Activated naive CD8-positive, alpha-beta T cell treated with anti-CD3 and anti-CD28 coated beads, Interleukin-2, amount 10 ng/mL, durations not matched to agents 7 days and 5 days (primary cell): ENCODE measurements at regions not wholly inside any gene's neighbourhood (a gene's known extent, or its start where the extent isn't known, plus 50 kb on each side); places are given as distances from the start of the nearest gene placed in this dataset.
"Not testable (repeated sequence)": the region's sequence is repeated elsewhere in the genome, so short reads cannot be mapped to it uniquely, and the experiment has no call there.

Experiments used
- ATAC-seq: fragments of 150-1000 bp; cut with Tn5 transposase; one replicate; pipeline ENCODE4 v1.10.0; 2021; ENCODE audit warnings: low read depth, moderate library complexity
- POLR2A ChIA-PET: fragments of 350-600 bp; sonication (Branson Sonifier 250); formaldehyde crosslinking; loops from one replicate; lab custom pipeline; 2021; ENCODE audit warnings: antibody characterized with exemption; lab: Charles Lee
- DNase-seq: peaks from one replicate; pipeline ENCODE4 v3.0.0; 2021
- H3K27ac Mint-ChIP-seq: one replicate; pipeline ENCODE4 v1.8.0; 2022; ENCODE audit warnings: mild to moderate bottlenecking, mixed read lengths
- H3K27me3 Mint-ChIP-seq: one replicate; pipeline ENCODE4 v1.8.0; 2022; ENCODE audit warnings: mild to moderate bottlenecking, moderate library complexity, mixed read lengths
- H3K36me3 Mint-ChIP-seq: one replicate; pipeline ENCODE4 v1.8.0; 2021; ENCODE audit warnings: mild to moderate bottlenecking, mixed read lengths
- H3K4me1 Mint-ChIP-seq: one replicate; pipeline ENCODE4 v1.8.0; 2021; ENCODE audit warnings: mixed read lengths
- H3K4me3 Mint-ChIP-seq: one replicate; pipeline ENCODE4 v1.8.0; 2022; ENCODE audit warnings: mild to moderate bottlenecking, moderate library complexity, mixed read lengths
- H3K9me3 Mint-ChIP-seq: one replicate; pipeline ENCODE4 v1.8.0; 2021; ENCODE audit warnings: mixed read lengths

DNA sequence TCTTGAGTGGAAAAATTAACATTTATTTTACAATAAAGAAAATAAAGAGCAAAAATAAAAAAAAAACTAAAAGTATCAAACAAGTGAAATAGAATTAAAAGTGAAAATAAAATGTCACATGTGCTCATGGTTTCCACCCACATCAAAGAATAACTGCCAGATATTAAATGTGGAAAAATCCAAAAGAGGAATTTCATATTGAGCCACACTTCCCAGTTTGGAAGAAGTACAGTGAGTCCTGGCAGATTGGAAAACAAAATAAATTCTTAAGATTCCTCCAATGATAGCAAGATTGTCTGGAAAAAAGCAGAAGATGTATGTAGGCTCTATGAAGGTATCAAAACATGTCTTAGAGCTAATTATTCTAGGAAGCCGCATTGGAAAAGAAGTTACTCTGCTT is 1019.5 kb downstream of the SLC6A15 start:
- ATAC-seq: no peak

DNA sequence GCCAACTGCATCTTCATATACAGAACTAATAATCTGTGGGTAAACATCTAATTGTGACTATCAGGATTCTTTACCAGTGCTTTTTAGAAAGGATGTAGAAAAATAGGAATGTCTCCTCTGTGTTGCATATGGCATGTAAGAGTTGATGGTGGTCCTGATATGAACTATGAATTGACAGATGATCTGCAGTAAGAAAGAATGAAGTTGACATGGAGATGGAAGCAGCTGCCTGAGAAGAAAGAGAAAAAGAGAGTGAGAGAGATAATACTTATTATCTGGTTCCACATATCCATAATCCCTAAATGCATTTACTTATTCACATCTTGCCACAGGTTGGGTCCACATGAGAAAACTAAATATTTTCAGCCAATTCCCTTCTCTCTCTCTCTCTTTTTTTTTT is 1022.9 kb downstream of the SLC6A15 start:
- ATAC-seq (no peak), DNase-seq (no peak)
- POLR2A ChIA-PET: no interaction called here
- H3K27me3 Mint-ChIP-seq: no peaks in the 10 kb centered on the region
- H3K9me3 Mint-ChIP-seq: peaks cover 2% of the 10 kb centered on the region
- H3K4me3 Mint-ChIP-seq: no peak overlapping the region
- H3K36me3 Mint-ChIP-seq: no peaks in the 10 kb centered on the region
- H3K4me1 Mint-ChIP-seq: no peaks in the 10 kb centered on the region
- no peak overlapping the region for H3K27ac Mint-ChIP-seq

More for the DNA sequence above, 1019.5 kb downstream of the SLC6A15 start:
- no peaks in the 10 kb centered on the region for H3K4me1 Mint-ChIP-seq
- DNase-seq: no peak
- no peak overlapping the region for H3K4me3 Mint-ChIP-seq
- H3K27ac Mint-ChIP-seq: no peak overlapping the region
- no peaks in the 10 kb centered on the region for H3K27me3 Mint-ChIP-seq
- H3K9me3 Mint-ChIP-seq: peaks cover 2% of the 10 kb centered on the region
- no peaks in the 10 kb centered on the region for H3K36me3 Mint-ChIP-seq
- POLR2A ChIA-PET: no interaction called here

DNA sequence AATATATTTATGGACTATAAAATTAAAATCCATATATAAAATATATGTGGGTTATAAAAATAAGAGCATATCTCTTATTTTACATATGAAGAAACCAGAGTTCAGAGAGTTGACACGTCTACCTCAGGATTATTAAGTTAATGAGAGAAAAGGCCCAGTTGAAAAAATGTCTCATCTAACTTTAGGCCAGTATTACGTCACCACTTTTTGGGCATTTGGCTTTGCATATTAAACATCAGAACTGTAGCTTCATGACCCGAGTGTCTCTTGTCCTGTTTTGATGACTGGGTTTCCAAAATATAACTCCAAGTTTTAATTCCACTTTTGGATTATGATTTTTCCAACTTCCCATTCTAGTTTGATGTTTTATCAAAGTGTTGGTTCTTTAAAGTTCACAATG is 1026.1 kb downstream of the SLC6A15 start:
- no peak overlapping the region for H3K27ac Mint-ChIP-seq
- no peaks in the 10 kb centered on the region for H3K36me3 Mint-ChIP-seq
- no peak for ATAC-seq
- H3K27me3 Mint-ChIP-seq: no peaks in the 10 kb centered on the region
- H3K9me3 Mint-ChIP-seq: peaks cover 2% of the 10 kb centered on the region
- POLR2A ChIA-PET: no interaction called here
- no peaks in the 10 kb centered on the region for H3K4me1 Mint-ChIP-seq
- H3K4me3 Mint-ChIP-seq: no peak overlapping the region
- no peak for DNase-seq

DNA sequence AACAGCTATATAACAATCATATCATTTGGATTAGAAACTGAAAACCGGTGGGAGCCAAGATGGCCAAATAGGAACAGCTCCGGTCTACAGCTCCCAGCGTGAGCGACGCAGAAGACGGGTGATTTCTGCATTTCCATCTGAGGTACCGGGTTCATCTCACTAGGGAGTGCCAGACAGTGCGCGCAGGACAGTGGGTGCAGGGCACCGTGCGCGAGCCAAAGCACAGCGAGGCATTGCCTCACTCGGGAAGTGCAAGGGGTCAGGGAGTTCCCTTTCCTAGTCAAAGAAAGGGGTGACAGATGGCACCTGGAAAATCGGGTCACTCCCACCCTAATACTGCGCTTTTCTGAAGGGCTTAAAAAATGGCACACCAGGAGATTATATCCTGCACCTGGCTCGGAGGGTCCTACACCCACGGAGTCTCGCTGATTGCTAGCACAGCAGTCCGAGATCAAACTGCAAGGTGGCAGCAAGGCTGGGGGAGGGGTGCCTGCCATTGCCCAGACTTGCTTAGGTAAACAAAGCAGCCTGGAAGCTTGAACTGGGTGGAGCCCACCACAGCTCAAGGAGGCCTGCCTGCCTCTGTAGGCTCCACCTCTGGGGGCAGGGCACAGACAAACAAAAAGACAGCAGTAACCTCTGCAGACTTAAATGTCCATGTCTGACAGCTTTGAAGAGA is 1041.5 kb downstream of the SLC6A15 start:
- H3K4me3 Mint-ChIP-seq, H3K9me3 Mint-ChIP-seq, H3K36me3 Mint-ChIP-seq, H3K27me3 Mint-ChIP-seq, ATAC-seq, DNase-seq, H3K4me1 Mint-ChIP-seq, POLR2A ChIA-PET, H3K27ac Mint-ChIP-seq: not testable (repeated sequence)

DNA sequence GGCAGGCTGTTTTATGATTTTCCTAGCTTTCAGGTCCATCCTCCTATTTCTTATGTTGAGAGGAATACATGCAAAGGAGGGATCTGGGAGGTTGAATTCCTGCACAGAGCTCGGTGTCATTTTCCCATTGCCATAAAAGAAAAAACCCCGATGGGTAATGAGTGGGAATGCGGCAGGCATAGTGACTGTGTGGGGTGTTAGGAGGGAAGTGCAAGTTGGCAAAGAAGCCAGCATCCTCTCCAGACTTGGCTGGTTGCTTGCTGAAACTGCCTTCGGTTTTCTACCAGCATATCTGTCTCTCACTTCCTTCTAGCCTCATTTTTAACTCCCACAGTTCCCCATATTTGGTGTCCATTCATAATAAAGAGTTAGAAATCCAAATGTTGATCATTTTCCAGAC is 1046.1 kb downstream of the SLC6A15 start:
- ATAC-seq: no peak
- POLR2A ChIA-PET: no interaction called here
- Mint-ChIP-seq H3K27me3 (no peaks in the 10 kb centered on the region), H3K4me1 (no peaks in the 10 kb centered on the region), H3K36me3 (no peaks in the 10 kb centered on the region), H3K27ac (no peak overlapping the region), H3K9me3 (no peaks in the 10 kb centered on the region), H3K4me3 (no peak overlapping the region)
- no peak for DNase-seq

DNA sequence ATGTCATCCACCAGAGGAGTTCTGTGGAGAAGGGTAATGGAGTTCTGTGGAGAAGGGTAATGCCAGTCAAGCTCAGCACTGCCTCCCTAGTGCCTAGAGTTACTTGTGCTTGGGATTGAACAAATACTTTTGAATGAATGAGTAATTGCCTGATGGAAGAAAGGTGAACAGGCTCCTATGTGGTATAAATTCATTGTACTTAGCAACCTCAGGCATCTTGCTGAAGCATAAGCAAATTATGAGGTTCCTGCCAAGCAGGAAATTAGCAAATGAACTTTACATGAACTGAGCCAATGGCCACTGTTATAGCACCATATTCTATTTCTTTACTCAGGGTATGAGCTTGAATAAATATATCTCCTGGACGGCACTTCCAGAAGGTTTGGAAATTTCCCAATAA is 1047.2 kb downstream of the SLC6A15 start:
- no peak overlapping the region for H3K4me3 Mint-ChIP-seq
- no peaks in the 10 kb centered on the region for H3K4me1 Mint-ChIP-seq
- H3K9me3 Mint-ChIP-seq: no peaks in the 10 kb centered on the region
- H3K27me3 Mint-ChIP-seq: no peaks in the 10 kb centered on the region
- no peaks in the 10 kb centered on the region for H3K36me3 Mint-ChIP-seq
- no peak overlapping the region for H3K27ac Mint-ChIP-seq
- POLR2A ChIA-PET: no interaction called here
- ATAC-seq: no peak
- no peak for DNase-seq

DNA sequence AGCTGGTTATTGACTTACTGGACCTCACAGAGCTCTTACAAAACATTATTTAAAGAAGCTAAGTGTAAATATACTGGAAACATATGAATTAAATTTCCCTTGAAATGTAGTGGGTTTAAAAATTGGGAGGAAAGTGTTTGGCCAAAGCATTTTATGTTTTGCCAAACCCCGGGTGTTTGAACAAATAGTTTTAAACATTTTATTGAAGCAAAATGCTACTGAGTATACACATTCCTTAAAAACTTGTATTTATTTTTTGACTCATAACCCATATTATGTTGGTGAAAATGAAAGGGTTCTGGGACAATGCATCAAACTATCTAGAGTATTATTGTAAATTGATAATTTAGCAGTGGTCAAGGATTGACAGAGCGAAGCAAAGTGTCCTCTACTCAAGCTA is 1048.5 kb downstream of the SLC6A15 start:
- H3K36me3 Mint-ChIP-seq: no peaks in the 10 kb centered on the region
- no peak overlapping the region for H3K4me3 Mint-ChIP-seq
- ATAC-seq: no peak
- H3K4me1 Mint-ChIP-seq: no peaks in the 10 kb centered on the region
- H3K27ac Mint-ChIP-seq: no peak overlapping the region
- no peak for DNase-seq
- peaks cover 2% of the 10 kb centered on the region for H3K9me3 Mint-ChIP-seq
- POLR2A ChIA-PET: interaction anchor here (0.6 kb wide), 1 partner anchor 12 kb away, joined by 3 read pairs; no protein-coding TSS in a partner anchor
- no peaks in the 10 kb centered on the region for H3K27me3 Mint-ChIP-seq

DNA sequence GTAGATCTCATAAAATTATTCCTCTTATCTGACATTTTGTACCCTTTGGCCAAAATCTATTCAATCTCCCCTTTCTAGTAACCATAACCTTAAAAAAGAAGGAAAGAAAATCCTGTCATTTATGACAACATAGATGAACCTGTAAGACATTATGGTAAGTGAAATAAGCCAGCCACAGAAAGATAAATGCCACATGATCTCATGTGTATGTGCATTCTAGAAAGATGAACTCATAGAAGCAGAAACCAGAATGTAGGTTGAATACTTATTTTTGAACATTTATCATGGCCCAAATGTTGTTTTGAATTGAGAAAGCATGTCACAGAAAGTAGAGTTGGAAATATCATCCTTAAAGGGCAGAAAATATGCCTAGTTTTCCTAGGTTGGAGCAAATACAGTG is 1053.6 kb downstream of the SLC6A15 start:
- no peaks in the 10 kb centered on the region for H3K4me1 Mint-ChIP-seq
- no peaks in the 10 kb centered on the region for H3K36me3 Mint-ChIP-seq
- ATAC-seq: no peak
- DNase-seq: no peak
- H3K4me3 Mint-ChIP-seq: no peak overlapping the region
- POLR2A ChIA-PET: no interaction called here
- H3K9me3 Mint-ChIP-seq: peaks cover 17% of the 10 kb centered on the region
- no peaks in the 10 kb centered on the region for H3K27me3 Mint-ChIP-seq
- no peak overlapping the region for H3K27ac Mint-ChIP-seq

DNA sequence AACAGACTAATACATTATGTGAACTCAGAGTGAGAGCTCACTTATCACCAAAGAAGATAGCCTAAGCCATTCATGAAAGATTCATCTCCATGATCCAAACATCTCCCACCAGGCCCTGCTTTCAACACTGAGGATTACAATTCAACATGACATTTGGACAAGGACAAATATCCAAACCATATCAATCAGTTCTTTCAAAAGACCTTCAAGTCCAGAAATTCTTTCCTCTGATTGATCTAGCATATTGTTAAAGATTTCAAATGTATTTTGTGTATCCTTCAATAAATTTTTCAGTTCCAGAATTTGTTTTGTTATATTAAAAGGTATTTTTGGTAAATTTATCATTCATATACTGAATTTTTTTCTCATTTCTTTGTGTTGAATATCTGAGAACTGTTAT is 1055.8 kb downstream of the SLC6A15 start:
- DNase-seq (no peak), ATAC-seq (no peak)
- Mint-ChIP-seq H3K4me1 (no peaks in the 10 kb centered on the region), H3K9me3 (peaks cover 19% of the 10 kb centered on the region), H3K36me3 (no peaks in the 10 kb centered on the region), H3K4me3 (no peak overlapping the region), H3K27ac (no peak overlapping the region), H3K27me3 (peaks cover 1% of the 10 kb centered on the region)
- POLR2A ChIA-PET: no interaction called here

DNA sequence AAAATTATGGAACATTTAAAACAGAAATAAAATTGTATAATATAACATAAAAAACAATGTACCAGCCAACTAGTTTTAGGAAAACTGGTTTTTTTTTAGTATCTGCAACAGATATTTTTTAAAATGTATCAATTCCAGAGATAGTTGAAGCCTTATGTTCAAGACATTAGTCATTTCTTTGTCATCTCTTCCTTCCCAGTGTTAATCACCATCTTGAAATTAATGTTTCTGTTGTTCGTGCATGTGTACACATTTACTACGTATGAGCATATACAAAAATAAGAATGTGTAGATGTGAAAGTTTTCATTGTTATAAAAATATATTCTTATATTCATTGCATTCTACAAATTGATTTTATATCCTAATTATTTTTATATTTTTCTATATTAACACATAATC is 1062.1 kb downstream of the SLC6A15 start:
- ATAC-seq (no peak), DNase-seq (no peak)
- Mint-ChIP-seq H3K27me3 (peaks cover 1% of the 10 kb centered on the region), H3K36me3 (no peaks in the 10 kb centered on the region), H3K4me3 (no peak overlapping the region), H3K4me1 (no peaks in the 10 kb centered on the region), H3K27ac (no peak overlapping the region), H3K9me3 (peaks cover 3% of the 10 kb centered on the region)
- POLR2A ChIA-PET: no interaction called here

DNA sequence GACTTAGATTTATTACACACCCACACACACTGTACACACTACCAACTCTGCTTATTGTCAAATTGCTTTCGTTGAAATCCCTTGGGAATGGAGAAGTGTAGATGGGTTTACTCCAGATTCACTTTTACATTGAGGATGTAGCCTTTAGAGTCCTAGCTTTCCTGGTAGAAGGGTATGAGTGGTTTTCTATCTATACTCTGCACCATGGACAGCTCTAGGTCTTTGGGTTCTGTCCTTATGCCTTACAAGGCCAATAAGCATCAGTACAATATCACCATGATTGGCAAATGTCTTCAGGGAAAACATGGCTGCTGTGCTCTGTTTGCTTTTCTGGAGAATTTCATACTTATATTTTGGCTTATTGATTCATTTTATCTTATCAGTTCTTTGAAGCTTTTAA is 1063.9 kb downstream of the SLC6A15 start:
- Mint-ChIP-seq H3K27ac (no peak overlapping the region), H3K4me3 (no peak overlapping the region), H3K36me3 (no peaks in the 10 kb centered on the region), H3K9me3 (peaks cover 3% of the 10 kb centered on the region), H3K27me3 (peaks cover 1% of the 10 kb centered on the region), H3K4me1 (no peaks in the 10 kb centered on the region)
- POLR2A ChIA-PET: no interaction called here
- ATAC-seq: no peak
- DNase-seq: no peak

DNA sequence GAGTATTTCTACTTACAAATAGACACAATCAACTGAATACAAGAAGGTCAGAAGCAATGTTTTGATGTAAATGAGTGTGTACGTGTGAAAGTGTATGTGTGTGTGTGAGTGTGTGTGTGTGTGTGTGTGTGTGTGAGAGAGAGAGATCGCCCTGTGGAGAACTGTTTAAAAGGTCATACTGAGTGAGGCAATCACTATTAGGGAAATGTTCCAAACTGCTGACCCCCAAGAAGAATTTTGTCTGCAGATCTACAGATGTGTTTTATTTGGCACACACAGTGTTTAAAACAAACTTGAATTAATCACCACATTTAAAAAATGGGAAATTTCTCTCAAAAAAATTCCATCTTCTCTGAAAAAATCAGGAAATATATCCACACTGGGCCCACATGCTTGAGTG is 1069.1 kb downstream of the SLC6A15 start:
- Mint-ChIP-seq H3K9me3 (no peaks in the 10 kb centered on the region), H3K27me3 (no peaks in the 10 kb centered on the region), H3K36me3 (no peaks in the 10 kb centered on the region), H3K4me1 (no peaks in the 10 kb centered on the region), H3K4me3 (no peak overlapping the region), H3K27ac (no peak overlapping the region)
- DNase-seq (no peak), ATAC-seq (no peak)
- POLR2A ChIA-PET: no interaction called here

DNA sequence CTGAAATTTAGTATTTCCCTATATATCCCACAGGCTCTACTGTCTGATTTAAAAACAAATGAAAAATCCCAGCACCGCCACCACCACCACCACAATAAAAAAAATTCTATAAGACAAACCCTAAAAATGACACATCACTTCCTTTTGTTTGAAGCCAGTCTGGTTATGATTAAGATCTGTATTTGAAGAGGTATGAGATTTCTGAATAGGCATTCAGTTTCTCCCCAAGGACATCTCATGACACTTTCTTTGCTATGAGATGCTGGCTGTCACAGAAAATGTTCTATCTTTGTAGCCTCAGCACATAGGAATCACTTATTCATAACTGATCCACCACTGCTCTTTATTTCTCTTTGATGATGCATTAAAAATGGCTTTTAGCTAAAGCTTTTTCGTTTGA is 1071.0 kb downstream of the SLC6A15 start:
- POLR2A ChIA-PET: no interaction called here
- no peak overlapping the region for H3K27ac Mint-ChIP-seq
- no peaks in the 10 kb centered on the region for H3K27me3 Mint-ChIP-seq
- no peaks in the 10 kb centered on the region for H3K9me3 Mint-ChIP-seq
- no peak for DNase-seq
- ATAC-seq: no peak
- no peaks in the 10 kb centered on the region for H3K4me1 Mint-ChIP-seq
- H3K4me3 Mint-ChIP-seq: no peak overlapping the region
- no peaks in the 10 kb centered on the region for H3K36me3 Mint-ChIP-seq

DNA sequence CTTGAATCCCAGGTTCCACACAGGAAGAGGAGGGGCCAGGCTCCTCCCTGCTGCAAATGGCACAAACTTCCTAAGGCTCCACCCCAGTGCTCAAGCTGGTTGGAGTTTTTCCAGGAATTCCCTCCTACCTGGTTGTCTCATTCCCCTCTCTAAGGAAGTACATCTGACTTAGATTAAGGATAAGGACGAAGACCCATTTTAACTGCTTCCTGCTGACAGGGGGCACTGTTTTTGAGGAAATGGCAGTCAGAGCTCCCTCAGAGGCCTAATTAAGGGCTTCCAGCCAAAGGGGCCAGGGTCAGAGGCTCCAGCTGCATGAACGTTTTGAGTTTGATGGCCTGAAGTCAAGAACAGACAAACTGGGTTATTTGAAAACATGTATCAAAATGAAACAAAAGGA is 1084.7 kb downstream of the SLC6A15 start:
- DNase-seq: no peak
- Mint-ChIP-seq H3K36me3 (no peaks in the 10 kb centered on the region), H3K4me3 (no peak overlapping the region), H3K27ac (no peak overlapping the region), H3K9me3 (no peaks in the 10 kb centered on the region), H3K4me1 (no peaks in the 10 kb centered on the region), H3K27me3 (no peaks in the 10 kb centered on the region)
- POLR2A ChIA-PET: no interaction called here
- no peak for ATAC-seq

DNA sequence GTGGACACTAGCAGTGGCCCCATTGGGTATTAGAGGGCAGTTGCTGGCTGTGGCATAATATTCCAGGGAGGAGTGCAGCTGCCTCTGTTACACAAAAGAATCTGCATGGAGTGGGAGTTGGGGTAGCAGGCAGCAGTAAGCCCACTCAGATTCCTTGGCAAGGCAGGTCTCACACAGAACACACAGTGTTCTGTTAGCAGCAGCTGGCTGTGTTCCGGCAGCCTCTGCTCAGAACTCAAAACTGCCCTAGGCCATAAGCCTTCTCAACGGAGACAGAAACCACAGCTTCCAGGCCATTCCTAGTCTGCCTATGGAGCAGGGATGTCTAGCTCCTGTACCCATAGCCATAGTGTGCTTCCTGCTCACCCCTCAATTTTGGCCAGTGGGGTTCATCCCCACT is 1085.4 kb downstream of the SLC6A15 start:
- no peak for DNase-seq
- Mint-ChIP-seq H3K4me3 (no peak overlapping the region), H3K36me3 (no peaks in the 10 kb centered on the region), H3K27ac (no peak overlapping the region), H3K27me3 (no peaks in the 10 kb centered on the region), H3K4me1 (no peaks in the 10 kb centered on the region), H3K9me3 (no peaks in the 10 kb centered on the region)
- POLR2A ChIA-PET: no interaction called here
- no peak for ATAC-seq
